IMR-90 (cell line): ENCODE measurements at regions not wholly inside any gene's neighbourhood (a gene's known extent, or its start where the extent isn't known, plus 50 kb on each side); places are given as distances from the start of the nearest gene placed in this dataset.

Experiments
- ATAC-seq: fragments of 200-7000 bp; cut with Tn5 transposase; 2 replicates; pipeline ENCODE4 v1.9.1; 2020; ENCODE audit warnings: low read depth, mild to moderate bottlenecking, moderate library complexity
- BruUV-seq: library from RNA; stranded (reverse); fragments of 400-500 nt; replicated peaks from 2 replicates; lab custom pipeline; 2021; lab: Mats Ljungman, UMichigan
- CTCF ChIA-PET: fragments of 300-600 bp; formaldehyde crosslinking; extraction: SDS; loops from one replicate; lab custom pipeline; 2021; ENCODE audit warnings: antibody characterized with exemption; lab: Yijun Ruan, JAX
- POLR2A ChIA-PET: fragments of 300-600 bp; sonication (Branson Sonifier 250); formaldehyde crosslinking; loops from one replicate; lab custom pipeline; 2022; ENCODE audit warnings: antibody characterized with exemption; ENCODE audit not compliant: unreplicated experiment; lab: Charles Lee
- DNase-seq: peaks from one replicate; pipeline ENCODE4 v3.0.0; 2013
- H2AFZ ChIP-seq: replicated peaks from 2 replicates; pipeline ENCODE3; 2013; ENCODE audit warnings: low read length, mild to moderate bottlenecking; ENCODE audit not compliant: poor library complexity
- H2AK5ac ChIP-seq: 2 replicates; pipeline ENCODE4 v1.6.1; 2013; ENCODE audit warnings: low read depth, low read length, inconsistent platforms
- H2AK9ac ChIP-seq: replicated peaks from 2 replicates; pipeline ENCODE3; 2013; ENCODE audit warnings: mild to moderate bottlenecking, low read depth, low read length, moderate library complexity; ENCODE audit not compliant: poor library complexity
- H2BK120ac ChIP-seq: 2 replicates; pipeline ENCODE4 v1.6.1; 2013; ENCODE audit warnings: low read depth, low read length, inconsistent platforms
- H2BK15ac ChIP-seq: 3 replicates; pipeline ENCODE4 v1.6.1; 2013; ENCODE audit warnings: low read depth, low read length, inconsistent platforms
- H2BK20ac ChIP-seq: 2 replicates; pipeline ENCODE4 v1.6.1; 2013; ENCODE audit warnings: low read depth, mild to moderate bottlenecking, inconsistent platforms, low read length, moderate library complexity
- H2BK5ac ChIP-seq: 2 replicates; pipeline ENCODE4 v1.6.1; 2013; ENCODE audit warnings: mild to moderate bottlenecking, low read depth, low read length, inconsistent platforms; ENCODE audit not compliant: poor library complexity, severe bottlenecking
- H3K14ac ChIP-seq: replicated peaks from 2 replicates; pipeline ENCODE4 v1.6.1; 2013; ENCODE audit warnings: low read depth, low read length, inconsistent platforms
- H3K18ac ChIP-seq: 2 replicates; pipeline ENCODE4 v1.6.1; 2013; ENCODE audit warnings: low read depth, low read length, control low read depth
- H3K23ac ChIP-seq: 2 replicates; pipeline ENCODE4 v1.6.1; 2013; ENCODE audit warnings: low read depth, low read length, inconsistent platforms
- H3K27ac ChIP-seq: 2 replicates; pipeline ENCODE4 v1.5.1; 2013; ENCODE audit warnings: mild to moderate bottlenecking, control low read depth, low read length; ENCODE audit not compliant: insufficient read depth
- H3K27me3 ChIP-seq: 2 replicates; pipeline ENCODE4 v1.6.1; 2013; ENCODE audit warnings: low read length; ENCODE audit not compliant: control insufficient read depth, insufficient read depth
- H3K36me3 ChIP-seq: 2 replicates; pipeline ENCODE4 v1.6.1; 2013; ENCODE audit warnings: low read length, mixed read lengths; ENCODE audit not compliant: control insufficient read depth, insufficient read depth
- H3K4ac ChIP-seq: 2 replicates; pipeline ENCODE4 v1.6.1; 2013; ENCODE audit warnings: low read depth, low read length, inconsistent platforms
- H3K4me1 ChIP-seq: 2 replicates; pipeline ENCODE4 v1.6.1; 2013; ENCODE audit warnings: low read length, mixed read lengths; ENCODE audit not compliant: control insufficient read depth, insufficient read depth
- H3K4me2 ChIP-seq: 2 replicates; pipeline ENCODE4 v1.6.1; 2013; ENCODE audit warnings: low read depth, mild to moderate bottlenecking, control low read depth, low read length, moderate library complexity
- H3K4me3 ChIP-seq: 2 replicates; pipeline ENCODE4 v1.5.1; 2013; ENCODE audit warnings: low read depth, mild to moderate bottlenecking, control low read depth, low read length, moderate library complexity; ENCODE audit not compliant: insufficient read depth
- H3K56ac ChIP-seq: 2 replicates; pipeline ENCODE4 v1.6.1; 2013; ENCODE audit warnings: low read length, inconsistent platforms; ENCODE audit not compliant: insufficient read depth; ENCODE audit errors: extremely low read depth
- H3K79me1 ChIP-seq, 2 experiments: 2 replicates each; pipeline ENCODE4 v1.6.1; 2013; ENCODE audit warnings: low read length in 2 of 2, inconsistent platforms in 1 of 2, low read depth in 1 of 2
- H3K9ac ChIP-seq: 2 replicates; pipeline ENCODE4 v1.6.1; 2013; ENCODE audit warnings: low read depth, low read length, control low read depth
- H3K9me1 ChIP-seq: 2 replicates; pipeline ENCODE4 v1.6.1; 2013; ENCODE audit warnings: low read length, inconsistent platforms; ENCODE audit not compliant: insufficient read depth
- H3K9me3 ChIP-seq: 2 replicates; pipeline ENCODE4 v1.6.1; 2013; ENCODE audit warnings: low read length; ENCODE audit not compliant: control insufficient read depth, insufficient read depth
- H4K20me1 ChIP-seq: 2 replicates; pipeline ENCODE4 v1.6.1; 2013; ENCODE audit warnings: low read length, inconsistent platforms; ENCODE audit not compliant: insufficient read depth
- H4K5ac ChIP-seq: 2 replicates; pipeline ENCODE4 v1.6.1; 2013; ENCODE audit warnings: mild to moderate bottlenecking, low read depth, low read length, control low read depth
- H4K8ac ChIP-seq, 2 experiments: 2 replicates each; pipeline ENCODE4 v1.6.1; 2013; ENCODE audit warnings: low read depth in 2 of 2, low read length in 2 of 2, control low read depth in 1 of 2, inconsistent platforms in 1 of 2
- H4K91ac ChIP-seq: 2 replicates; pipeline ENCODE4 v1.6.1; 2013; ENCODE audit warnings: low read depth, low read length, inconsistent platforms; ENCODE audit not compliant: insufficient read depth
- FOS ChIP-seq: fragments of 150-350 bp; IDR thresholded peaks from 2 replicates; pipeline ENCODE4 v1.6.1; 2016; ENCODE audit warnings: low read depth, low read length
- WGBS, 2 experiments: methylation state at CpG; one replicate each; pipeline versions ENCODE4 v1.1.5 to v1.1.7; 2013; ENCODE audit warnings: missing lambda C conversion rate in 2 of 2; ENCODE audit not compliant: insufficient read length in 1 of 2; ENCODE audit errors: extremely low coverage in 2 of 2; 5-methylcytosine and 5-hydroxymethylcytosine counted together
- dilution Hi-C: fragments of 300-500 bp; cut with HindIII; formaldehyde crosslinking; loops from one replicate; pipeline ENCODE4 v1.14.3; 2018; ENCODE audit warnings: low sequenced_read_pairs; ENCODE audit not compliant: unreplicated experiment
- in situ Hi-C: fragments of 300-500 bp; cut with MboI; formaldehyde crosslinking; loops from 3 replicates; pipeline ENCODE4 v1.14.3; 2019; ENCODE audit warnings: low sequenced_read_pairs, inconsistent platforms, mixed read lengths
- intact Hi-C: fragments of 100-400 bp; cut with micrococcal nuclease; formaldehyde crosslinking; loops from 2 replicates; pipeline ENCODE4 v1.10.0; 2022

GRCh38 chr4:148693913-148694649 is 251.9 kb upstream of the NR3C2 start:
- no peak overlapping the region for H3K4ac ChIP-seq
- H3K9me1 ChIP-seq, result no peaks in the 10 kb centered on the region
- no TSS peak for BruUV-seq
- intact Hi-C loops, result no loop called here
- no peak overlapping the region for H2BK15ac ChIP-seq
- H2BK5ac ChIP-seq, result no peak overlapping the region
- H2BK120ac ChIP-seq, result no peak overlapping the region
- no peak overlapping the region for H2AK5ac ChIP-seq
- H2BK20ac ChIP-seq, result no peak overlapping the region
- no peaks in the 10 kb centered on the region for H3K9me3 ChIP-seq
- H2AFZ ChIP-seq, result no peak overlapping the region
- no peak overlapping the region for H4K5ac ChIP-seq
- H4K8ac ChIP-seq, result no peak overlapping the region
- no peak overlapping the region for H2AK9ac ChIP-seq
- no peak overlapping the region for H3K27ac ChIP-seq
- no peak overlapping the region for H3K14ac ChIP-seq
- H3K23ac ChIP-seq, result no peak overlapping the region
- H3K4me3 ChIP-seq, result no peak overlapping the region
- in situ Hi-C loops, result no loop called here
- TF ChIP-seq FOS, result no peak
- no peaks in the 10 kb centered on the region for H3K36me3 ChIP-seq
- ATAC-seq (no peak), DNase-seq (no peak)
- no peaks in the 10 kb centered on the region for H3K79me1 ChIP-seq
- ChIA-PET POLR2A (no interaction called here), CTCF (no interaction called here)
- no peak overlapping the region for H3K56ac ChIP-seq
- H3K18ac ChIP-seq, result no peak overlapping the region
- no peak overlapping the region for H3K4me2 ChIP-seq
- dilution Hi-C loops, result no loop called here
- H4K91ac ChIP-seq, result no peak overlapping the region
- WGBS, 2 experiments, result no CpG with 5 or more reads among the region's 2 CpGs
- H3K9ac ChIP-seq, result no peak overlapping the region
- no peaks in the 10 kb centered on the region for H3K4me1 ChIP-seq
- H3K27me3 ChIP-seq, result no peaks in the 10 kb centered on the region
- H4K20me1 ChIP-seq, result no peaks in the 10 kb centered on the region
